Type B pancreatic cell (in vitro differentiated cells): ENCODE measurements at regions not wholly inside any gene's neighbourhood (a gene's known extent, or its start where the extent isn't known, plus 50 kb on each side); places are given as distances from the start of the nearest gene placed in this dataset.

Experiments used
- DNase-seq: peaks from one replicate; pipeline ENCODE4 v3.0.0; 2021; ENCODE audit warnings: mixed read lengths; ENCODE audit not compliant: unreplicated experiment; ENCODE audit errors: extremely low spot score
- H3K27ac Mint-ChIP-seq: 2 replicates; pipeline ENCODE4 v1.8.0; 2021; ENCODE audit warnings: mild to moderate bottlenecking, mixed read lengths
- H3K27me3 Mint-ChIP-seq: 2 replicates; pipeline ENCODE4 v1.8.0; 2021; ENCODE audit warnings: mixed read lengths
- H3K36me3 Mint-ChIP-seq: 2 replicates; pipeline ENCODE4 v1.8.0; 2021; ENCODE audit warnings: mixed read lengths
- H3K4me1 Mint-ChIP-seq: one replicate; pipeline ENCODE4 v1.8.0; 2021; ENCODE audit warnings: mixed read lengths; ENCODE audit not compliant: unreplicated experiment
- H3K4me3 Mint-ChIP-seq: 2 replicates; pipeline ENCODE4 v1.8.0; 2021; ENCODE audit warnings: mild to moderate bottlenecking, mixed read lengths
- H3K9me3 Mint-ChIP-seq: 2 replicates; pipeline ENCODE4 v1.8.0; 2021; ENCODE audit warnings: mixed read lengths
- CTCF ChIP-seq: fragments of 200-600 bp; sonication (generic); conservative IDR thresholded peaks from 2 replicates; pipeline ENCODE4 v1.5.0; 2021; ENCODE audit warnings: antibody characterized with exemption, mild to moderate bottlenecking

- H3K27ac Mint-ChIP-seq: no peak overlapping the region
- no peak overlapping the region for H3K4me3 Mint-ChIP-seq
- H3K27me3 Mint-ChIP-seq: peaks cover 37% of the 10 kb centered on the region
- H3K36me3 Mint-ChIP-seq: no peaks in the 10 kb centered on the region
- DNase-seq: no peak
- TF ChIP-seq CTCF: no peak
- peaks cover 14% of the 10 kb centered on the region for H3K9me3 Mint-ChIP-seq
- H3K4me1 Mint-ChIP-seq: no peaks in the 10 kb centered on the region
Measured at GRCh38 chr2:145415151-145415550, 895.2 kb upstream of the ZEB2 start.

- DNase-seq: no peak
- no peaks in the 10 kb centered on the region for H3K4me1 Mint-ChIP-seq
- peaks cover 43% of the 10 kb centered on the region for H3K27me3 Mint-ChIP-seq
- TF ChIP-seq CTCF: no peak
- H3K4me3 Mint-ChIP-seq: no peak overlapping the region
- H3K27ac Mint-ChIP-seq: no peak overlapping the region
- peaks cover 14% of the 10 kb centered on the region for H3K9me3 Mint-ChIP-seq
- H3K36me3 Mint-ChIP-seq: no peaks in the 10 kb centered on the region
Measured at GRCh38 chr2:145413261-145414030, 893.5 kb upstream of the ZEB2 start.

GRCh38 chr2:145412155-145412554, 892.2 kb upstream of the ZEB2 start:
- no peak for DNase-seq
- no peak for TF ChIP-seq CTCF
- Mint-ChIP-seq H3K27me3 (peaks cover 41% of the 10 kb centered on the region), H3K4me1 (no peaks in the 10 kb centered on the region), H3K27ac (no peak overlapping the region), H3K9me3 (peaks cover 14% of the 10 kb centered on the region), H3K36me3 (no peaks in the 10 kb centered on the region), H3K4me3 (no peak overlapping the region)

- Mint-ChIP-seq H3K9me3 (peaks cover 10% of the 10 kb centered on the region), H3K27me3 (peaks cover 41% of the 10 kb centered on the region), H3K4me3 (no peak overlapping the region), H3K27ac (no peak overlapping the region), H3K36me3 (no peaks in the 10 kb centered on the region), H3K4me1 (no peaks in the 10 kb centered on the region)
- DNase-seq: no peak
- no peak for TF ChIP-seq CTCF
Measured at GRCh38 chr2:145411493-145411892, 891.6 kb upstream of the ZEB2 start.

GRCh38 chr2:145410086-145410485, 890.2 kb upstream of the ZEB2 start:
- H3K27me3 Mint-ChIP-seq: peaks cover 37% of the 10 kb centered on the region
- H3K36me3 Mint-ChIP-seq: no peaks in the 10 kb centered on the region
- H3K9me3 Mint-ChIP-seq: peaks cover 2% of the 10 kb centered on the region
- no peak for DNase-seq
- H3K27ac Mint-ChIP-seq: no peak overlapping the region
- no peak for TF ChIP-seq CTCF
- H3K4me1 Mint-ChIP-seq: no peaks in the 10 kb centered on the region
- H3K4me3 Mint-ChIP-seq: no peak overlapping the region
